NCI-H128 (cell line): ENCODE measurements at regions not wholly inside any gene's neighbourhood (a gene's known extent, or its start where the extent isn't known, plus 50 kb on each side); places are given as distances from the start of the nearest gene placed in this dataset.
"Not testable (repeated sequence)": the region's sequence is repeated elsewhere in the genome, so short reads cannot be mapped to it uniquely, and the experiment has no call there.

ENCODE experiments used
- DNase-seq: peaks from one replicate; lab custom pipeline; 2025; ENCODE audit not compliant: unreplicated experiment; lab: John Stamatoyannopoulos, UW

- DNase-seq: no peak
These were observed 92.5 kb upstream of the KCNE2 start for GRCh38 chr21:34271189-34271851.

- DNase-seq: no peak
These were observed 91.5 kb upstream of the KCNE2 start for GRCh38 chr21:34272321-34272720.

- no peak for DNase-seq
These were observed 89.8 kb upstream of the KCNE2 start for GRCh38 chr21:34274001-34274400.

DNA sequence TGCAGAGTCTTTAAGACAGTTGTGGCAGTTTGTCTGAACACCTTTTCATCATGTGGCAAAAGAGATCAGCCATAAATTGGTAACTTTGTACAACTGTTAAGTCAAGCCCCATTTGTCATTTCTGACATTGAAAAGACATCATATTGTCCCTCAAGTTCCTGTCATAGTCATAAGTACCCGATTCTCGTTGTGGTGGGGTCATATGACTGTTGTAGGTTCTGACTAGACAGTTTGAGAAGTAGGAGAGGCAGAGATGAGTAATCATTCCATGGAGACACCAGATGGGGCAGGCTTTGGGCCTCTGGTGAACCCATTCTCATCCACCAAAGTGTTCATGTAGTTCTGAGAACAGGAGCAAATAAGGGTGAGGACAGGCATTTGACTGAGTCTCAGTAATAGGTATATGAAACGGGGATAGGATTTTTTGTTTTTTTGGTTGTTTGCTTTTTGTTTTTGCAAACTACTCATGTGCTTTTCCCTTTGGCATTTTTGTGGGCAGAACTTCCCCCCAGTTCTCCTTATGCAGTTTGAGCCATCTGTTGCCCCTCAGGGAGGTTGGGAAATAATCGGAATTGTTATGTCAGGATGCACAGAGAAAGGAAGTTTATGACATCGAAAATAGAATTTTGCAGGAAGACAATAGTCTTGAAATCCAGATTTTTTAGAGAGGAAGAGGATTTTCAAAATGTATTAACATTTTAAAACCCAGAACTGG, 86.9 kb upstream of the KCNE2 start:
- DNase-seq: no peak

GRCh38 chr21:34278451-34278850, 85.4 kb upstream of the KCNE2 start:
- DNase-seq: no peak

- DNase-seq: no peak
These were observed 84.5 kb upstream of the KCNE2 start for GRCh38 chr21:34279285-34279684.

DNA sequence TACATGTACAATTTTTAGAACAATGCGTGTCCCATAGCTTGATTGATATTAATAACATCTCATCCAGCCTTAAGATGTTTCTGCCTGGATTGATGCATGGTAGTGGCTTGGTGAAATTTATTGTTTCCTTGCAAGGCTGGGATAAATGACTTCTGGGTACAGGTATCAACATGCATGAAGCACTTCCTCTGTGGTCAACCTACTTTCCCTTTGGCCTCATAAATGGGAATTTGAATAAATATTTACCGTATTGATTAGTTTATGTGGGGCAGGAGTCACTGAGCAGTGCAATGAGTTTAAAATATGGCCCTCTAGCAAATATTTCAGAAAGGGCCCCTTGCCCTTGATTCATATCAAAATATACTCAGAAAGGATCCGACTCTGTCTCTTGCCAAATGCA, 83.9 kb upstream of the KCNE2 start:
- DNase-seq: no peak

DNA sequence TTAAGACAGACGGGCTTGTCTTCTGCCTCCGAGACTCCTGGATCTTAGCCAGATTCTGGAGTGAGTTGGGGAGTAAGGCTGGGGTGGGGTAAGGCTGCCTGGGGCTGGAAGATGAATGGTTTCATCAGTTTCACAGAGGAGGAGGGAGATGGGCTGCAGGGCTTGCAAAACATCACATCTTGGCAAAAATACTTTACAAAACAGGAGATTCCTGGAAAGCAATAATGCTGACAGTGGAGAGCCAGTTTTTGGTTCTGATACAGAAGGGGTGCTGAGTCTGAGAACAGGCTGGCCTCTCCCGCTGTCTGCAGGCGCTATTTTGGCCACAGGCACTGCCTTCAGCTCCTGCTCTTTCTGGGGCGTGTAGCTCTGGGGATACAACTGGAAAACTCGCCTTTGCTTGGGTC, 83.4 kb upstream of the KCNE2 start:
- no peak for DNase-seq

DNA sequence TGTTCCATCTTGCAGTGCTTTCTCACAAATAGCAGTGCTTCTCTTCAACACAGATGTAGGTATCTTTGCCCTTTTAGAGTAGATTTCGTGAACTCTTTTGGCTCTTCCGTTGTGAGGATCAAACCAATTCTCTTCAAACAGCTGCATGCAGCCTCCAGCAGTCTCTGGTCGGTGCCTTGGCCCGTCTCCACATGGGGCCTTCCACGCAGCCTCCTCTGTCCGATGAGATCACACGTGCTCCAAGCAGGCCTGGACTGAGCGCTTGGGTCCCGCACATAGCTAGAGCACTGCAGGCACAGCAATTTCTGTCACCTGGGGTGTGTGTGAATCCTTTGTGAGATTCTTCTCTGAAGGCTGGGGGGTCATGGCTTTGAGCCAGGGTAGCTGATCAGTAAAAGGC, 82.8 kb upstream of the KCNE2 start:
- DNase-seq: no peak

DNA sequence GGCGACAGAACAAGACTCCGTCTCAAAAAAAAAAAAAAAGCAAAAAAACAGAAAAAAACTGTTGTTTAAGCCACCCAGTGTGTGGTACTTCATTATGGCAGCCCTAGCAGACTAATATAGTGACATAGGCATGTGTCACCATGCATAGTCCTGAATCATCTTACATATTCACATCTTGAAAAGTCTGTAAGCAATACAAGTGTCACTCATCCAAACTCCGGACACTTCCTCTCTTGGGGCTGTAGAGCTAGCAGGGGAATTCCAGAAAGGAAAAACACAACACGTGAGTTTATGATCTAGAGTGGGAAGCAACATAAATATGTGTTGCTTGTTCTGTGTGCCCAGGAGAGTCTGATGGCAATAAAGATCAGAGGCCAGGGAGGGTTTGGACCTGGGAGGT, 81.6 kb upstream of the KCNE2 start:
- no peak for DNase-seq

DNA sequence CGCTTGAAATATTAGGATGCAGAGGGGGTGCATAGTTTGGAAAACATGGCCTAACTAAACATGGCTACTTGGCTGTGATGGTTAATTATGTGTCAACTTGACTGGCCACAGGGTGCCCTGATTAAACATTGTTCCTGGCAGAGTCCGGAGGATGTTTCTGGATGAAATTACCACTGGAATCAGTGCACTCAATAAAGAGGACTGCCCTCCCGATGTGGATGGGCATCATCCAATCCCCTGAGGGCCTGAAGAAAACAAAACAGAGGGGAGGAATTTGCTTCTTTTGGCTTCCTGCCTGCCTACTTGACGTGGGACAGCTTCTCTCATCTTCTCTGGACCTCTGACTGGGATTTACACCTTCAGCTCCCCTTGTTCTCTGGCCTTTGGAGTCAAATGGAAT, 79.1 kb upstream of the KCNE2 start:
- no peak for DNase-seq

GRCh38 chr21:34288042-34288441, 75.8 kb upstream of the KCNE2 start:
- DNase-seq: not testable (repeated sequence)

DNA sequence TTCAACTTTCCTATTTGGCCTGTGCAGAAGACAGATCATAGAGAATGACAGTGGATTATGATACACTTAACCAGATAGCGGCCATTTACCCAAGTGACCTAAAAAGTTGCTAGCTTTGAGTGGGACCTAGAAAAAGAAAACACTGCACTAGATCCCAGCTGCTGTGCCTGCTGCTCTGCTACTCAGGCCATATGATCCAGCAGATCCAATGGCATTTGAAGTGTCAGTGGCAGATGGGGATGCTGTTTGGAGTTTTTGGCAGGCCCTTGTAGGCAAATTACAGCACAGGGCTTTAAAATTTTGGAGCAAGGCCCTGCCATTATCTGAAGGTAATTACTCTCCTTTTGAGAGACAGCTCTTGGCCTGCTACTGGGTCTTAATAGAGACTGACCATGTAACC, 74.0 kb upstream of the KCNE2 start:
- no peak for DNase-seq

GRCh38 chr21:34296878-34297277, 66.9 kb upstream of the KCNE2 start:
- no peak for DNase-seq

GRCh38 chr21:34298534-34299167, 65.2 kb upstream of the KCNE2 start:
- DNase-seq: no peak

- no peak for DNase-seq
These were observed 64.7 kb upstream of the KCNE2 start for GRCh38 chr21:34299168-34299539.

DNA sequence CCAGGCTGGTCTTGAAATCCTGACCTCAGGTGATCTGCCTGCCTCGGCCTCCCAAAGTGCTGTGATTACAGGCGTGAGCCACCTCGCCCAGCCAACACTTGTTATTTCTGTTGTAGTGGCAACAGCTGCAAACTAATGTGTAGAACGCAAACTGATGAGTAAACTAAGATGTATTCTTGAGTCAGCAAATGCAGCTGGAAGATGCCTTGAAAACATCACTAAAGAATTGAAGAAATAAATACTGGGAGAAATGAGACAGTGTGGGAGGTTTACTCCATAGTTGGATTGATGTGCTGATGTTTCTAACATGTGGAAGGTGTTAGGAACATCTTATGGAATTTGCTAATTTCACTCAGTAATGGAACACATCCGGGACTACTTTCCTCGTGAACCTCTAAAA, 61.3 kb upstream of the KCNE2 start:
- DNase-seq: no peak

GRCh38 chr21:34305605-34306604, 57.9 kb upstream of the KCNE2 start:
- DNase-seq: no peak

GRCh38 chr21:34307991-34308532, 55.7 kb upstream of the KCNE2 start:
- no peak for DNase-seq

GRCh38 chr21:34311561-34312330, 52.1 kb upstream of the KCNE2 start:
- no peak for DNase-seq
